ENCODE measurements at regions not wholly inside any gene's neighbourhood (a gene's known extent, or its start where the extent isn't known, plus 50 kb on each side); places are given as distances from the start of the nearest gene placed in this dataset.

DNA sequence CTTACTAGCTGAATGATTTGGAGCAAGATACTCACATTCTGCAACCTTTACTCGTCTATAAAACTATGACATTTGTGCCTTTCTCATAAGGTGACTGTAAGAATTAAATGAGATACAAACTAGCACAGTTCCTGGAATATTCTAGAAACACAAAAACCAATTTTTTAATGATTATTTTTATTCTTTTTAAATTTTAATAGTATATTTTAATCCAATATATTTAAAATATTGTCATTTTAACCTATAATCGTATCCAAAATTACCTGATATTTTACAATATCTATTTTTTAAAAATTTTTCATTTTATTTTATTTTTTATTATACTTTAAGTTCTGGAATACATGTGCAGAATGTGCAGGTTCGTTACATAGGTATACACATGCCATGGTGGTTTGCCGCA, 238.1 kb downstream of the OLFM4 start:
- DNase-seq (ENCODE audit: low read depth, low spot score), result no peak
- TF ChIP-seq, protein P1, sequence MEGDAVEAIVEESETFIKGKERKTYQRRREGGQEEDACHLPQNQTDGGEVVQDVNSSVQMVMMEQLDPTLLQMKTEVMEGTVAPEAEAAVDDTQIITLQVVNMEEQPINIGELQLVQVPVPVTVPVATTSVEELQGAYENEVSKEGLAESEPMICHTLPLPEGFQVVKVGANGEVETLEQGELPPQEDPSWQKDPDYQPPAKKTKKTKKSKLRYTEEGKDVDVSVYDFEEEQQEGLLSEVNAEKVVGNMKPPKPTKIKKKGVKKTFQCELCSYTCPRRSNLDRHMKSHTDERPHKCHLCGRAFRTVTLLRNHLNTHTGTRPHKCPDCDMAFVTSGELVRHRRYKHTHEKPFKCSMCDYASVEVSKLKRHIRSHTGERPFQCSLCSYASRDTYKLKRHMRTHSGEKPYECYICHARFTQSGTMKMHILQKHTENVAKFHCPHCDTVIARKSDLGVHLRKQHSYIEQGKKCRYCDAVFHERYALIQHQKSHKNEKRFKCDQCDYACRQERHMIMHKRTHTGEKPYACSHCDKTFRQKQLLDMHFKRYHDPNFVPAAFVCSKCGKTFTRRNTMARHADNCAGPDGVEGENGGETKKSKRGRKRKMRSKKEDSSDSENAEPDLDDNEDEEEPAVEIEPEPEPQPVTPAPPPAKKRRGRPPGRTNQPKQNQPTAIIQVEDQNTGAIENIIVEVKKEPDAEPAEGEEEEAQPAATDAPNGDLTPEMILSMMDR (IDR thresholded peaks at IDR 0.05; ENCODE audit: low read depth, low read length), result no peak
- no peak overlapping the region for H3K4me3 ChIP-seq (ENCODE audit: low read depth, low read length)
- in situ Hi-C loops (cut with HindIII; ENCODE audit: low sequenced_read_pairs), result no loop called here

DNA sequence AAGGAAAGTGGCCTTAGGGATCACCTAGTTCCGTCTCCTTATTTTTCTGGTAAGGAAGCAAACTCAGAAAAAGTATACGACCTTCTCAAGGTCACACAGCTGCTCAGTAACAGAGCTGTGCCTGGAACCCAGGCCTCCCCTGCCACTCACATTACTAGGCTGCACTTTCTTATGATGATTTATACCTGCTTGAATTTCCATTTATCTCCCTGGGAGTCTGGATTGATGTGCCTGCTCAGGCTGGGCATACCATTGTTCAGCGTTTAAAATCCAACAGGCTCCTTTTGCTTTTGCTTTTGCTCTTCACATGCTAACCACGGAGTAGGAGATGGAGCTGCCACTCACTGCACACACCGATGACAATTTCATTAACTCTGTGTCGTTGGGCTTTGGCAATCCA, 241.0 kb downstream of the OLFM4 start:
- in situ Hi-C loops (cut with HindIII; ENCODE audit: low sequenced_read_pairs), result no loop called here
- TF ChIP-seq, protein P1 (IDR thresholded peaks at IDR 0.05; ENCODE audit: low read depth, low read length), result no peak
- DNase-seq (ENCODE audit: low read depth, low spot score), result no peak
- no peak overlapping the region for H3K4me3 ChIP-seq (ENCODE audit: low read depth, low read length)

DNA sequence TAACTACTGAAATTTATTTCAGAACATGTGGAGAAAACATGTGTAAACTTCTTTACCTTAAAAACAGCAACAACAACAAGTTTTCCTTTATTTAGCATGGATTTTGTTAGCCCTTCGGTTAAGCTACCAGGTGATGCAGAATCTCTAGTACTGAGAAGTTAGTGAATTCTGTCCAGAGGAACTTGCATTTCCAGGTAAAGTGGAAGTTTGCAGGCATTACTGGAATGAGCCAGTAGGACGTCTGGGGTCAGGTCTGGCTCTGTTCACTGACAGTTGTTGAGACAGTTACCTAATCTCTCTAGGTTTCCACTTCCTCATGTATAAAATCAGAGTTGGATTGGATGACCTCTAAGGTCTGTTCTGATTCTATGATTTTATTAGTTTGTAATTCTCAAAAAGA, 244.3 kb downstream of the OLFM4 start:
- TF ChIP-seq, protein P1 (IDR thresholded peaks at IDR 0.05; ENCODE audit: low read depth, low read length), result no peak
- DNase-seq (ENCODE audit: low read depth, low spot score), result no peak
- H3K4me3 ChIP-seq (ENCODE audit: low read depth, low read length), result no peak overlapping the region
- in situ Hi-C loops (cut with HindIII; ENCODE audit: low sequenced_read_pairs), result no loop called here

DNA sequence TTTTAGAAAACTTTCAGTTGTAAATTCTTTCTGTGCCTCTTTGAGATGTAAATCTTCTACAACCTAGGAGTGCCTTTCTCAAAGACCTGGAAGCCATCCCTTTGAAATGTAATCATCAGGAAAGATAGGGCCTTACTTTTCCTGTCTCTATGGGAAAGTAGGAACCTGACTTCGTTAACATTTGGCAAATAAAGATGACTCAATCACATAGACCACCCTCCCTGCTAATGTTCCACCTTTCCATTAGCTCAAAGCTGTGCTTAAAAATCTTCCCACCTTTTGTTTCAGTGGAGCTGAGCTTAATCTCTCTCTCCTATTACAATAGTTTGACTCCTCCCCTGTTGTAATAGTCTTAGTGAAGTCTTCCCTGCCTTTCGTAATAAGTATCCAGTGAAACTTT, 247.7 kb downstream of the OLFM4 start:
- in situ Hi-C loops (cut with HindIII; ENCODE audit: low sequenced_read_pairs), result no loop called here
- DNase-seq (ENCODE audit: low read depth, low spot score), result no peak
- TF ChIP-seq, protein P1 (IDR thresholded peaks at IDR 0.05; ENCODE audit: low read depth, low read length), result no peak
- no peak overlapping the region for H3K4me3 ChIP-seq (ENCODE audit: low read depth, low read length)

DNA sequence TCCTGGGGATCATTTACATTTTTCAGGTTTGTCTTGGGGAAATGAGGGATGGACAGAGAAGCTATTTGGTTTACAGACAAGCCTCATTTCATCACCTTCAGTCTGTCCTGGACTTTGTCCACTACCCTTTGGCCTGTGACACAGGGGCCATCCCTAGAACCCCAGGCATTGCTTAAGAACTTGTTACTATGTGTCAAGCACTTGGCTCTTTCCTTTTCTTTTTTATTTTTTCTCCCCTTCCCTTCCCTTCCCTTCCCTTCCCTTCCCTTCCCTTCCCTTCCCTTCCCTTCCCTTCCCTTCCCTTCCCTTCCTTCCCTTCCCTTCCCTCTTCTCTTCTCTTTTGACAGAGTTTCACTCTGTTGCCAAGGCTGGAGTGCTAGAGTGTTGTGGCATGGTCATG, 253.1 kb downstream of the OLFM4 start:
- DNase-seq (ENCODE audit: low read depth, low spot score), result no peak
- in situ Hi-C loops (cut with HindIII; ENCODE audit: low sequenced_read_pairs), result no loop called here
- no peak overlapping the region for H3K4me3 ChIP-seq (ENCODE audit: low read depth, low read length)
- TF ChIP-seq, protein P1 (IDR thresholded peaks at IDR 0.05; ENCODE audit: low read depth, low read length), result no peak

DNA sequence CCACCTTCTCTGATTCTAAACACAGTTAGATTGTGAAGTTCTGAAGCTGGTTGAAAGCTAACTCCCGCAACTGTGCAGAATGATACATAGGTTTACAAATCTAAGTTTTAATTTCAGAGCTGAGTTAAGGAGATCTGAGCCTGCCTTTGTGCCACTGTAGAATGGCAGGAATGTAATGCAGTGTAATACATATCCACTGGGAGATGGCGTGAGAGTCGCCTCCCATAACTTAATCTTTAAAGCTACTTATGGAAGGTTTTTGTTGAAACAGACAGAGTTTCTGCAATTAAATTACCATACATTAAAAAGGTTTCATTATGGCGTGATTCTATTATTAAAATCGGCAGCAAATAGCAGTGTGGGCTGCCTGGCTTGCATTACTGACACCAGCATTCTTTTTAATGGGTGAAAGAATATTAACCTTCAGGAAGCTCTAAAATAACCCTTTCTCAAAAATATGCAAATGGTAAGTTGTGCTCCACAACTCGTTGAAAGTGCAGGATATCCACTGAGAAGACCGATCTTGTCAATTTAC, 257.4 kb downstream of the OLFM4 start:
- no peak overlapping the region for H3K4me3 ChIP-seq (ENCODE audit: low read depth, low read length)
- in situ Hi-C loops (cut with HindIII; ENCODE audit: low sequenced_read_pairs), result no loop called here
- no peak for DNase-seq (ENCODE audit: low read depth, low spot score)
- TF ChIP-seq, protein P1 (IDR thresholded peaks at IDR 0.05; ENCODE audit: low read depth, low read length), result no peak

DNA sequence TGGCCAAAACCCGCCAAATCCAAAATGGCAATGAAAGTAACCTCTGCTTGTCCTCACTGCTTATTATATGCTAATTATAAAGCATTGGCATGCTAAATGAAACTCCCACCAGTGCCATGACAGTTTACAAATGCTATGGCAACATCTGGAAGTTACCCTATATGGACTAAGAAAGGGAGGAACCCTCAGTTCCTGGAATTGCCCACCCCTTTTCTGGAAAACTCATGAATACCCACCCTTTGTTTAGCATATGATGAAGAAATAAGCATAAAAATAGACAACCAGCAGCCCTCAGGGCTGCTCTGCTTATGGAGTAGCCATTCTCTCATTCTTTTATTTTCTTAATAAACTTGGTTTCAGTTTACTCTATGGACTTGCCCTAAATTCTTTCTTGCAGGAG, 269.8 kb downstream of the OLFM4 start:
- TF ChIP-seq, protein P1 (IDR thresholded peaks at IDR 0.05; ENCODE audit: low read depth, low read length), result no peak
- DNase-seq (ENCODE audit: low read depth, low spot score), result no peak
- in situ Hi-C loops (cut with HindIII; ENCODE audit: low sequenced_read_pairs), result no loop called here
- H3K4me3 ChIP-seq (ENCODE audit: low read depth, low read length), result no peak overlapping the region
